ENCODE measurements at regions not wholly inside any gene's neighbourhood (a gene's known extent, or its start where the extent isn't known, plus 50 kb on each side); places are given as distances from the start of the nearest gene placed in this dataset.
A peak's percentile ranks its signal among the peaks of the same experiment; 100 is the strongest.

GRCh38 chr2:24411488-24412151 is 51.3 kb upstream of the ITSN2 start:
- Histone ChIP-seq H3K27ac (no peak overlapping the region), H3K4me1 (no peaks in the 10 kb centered on the region), H3K36me3 (ENCODE audit: low read depth, missing control alignments) (no peaks in the 10 kb centered on the region), H3K27me3 (no peaks in the 10 kb centered on the region), H3K9me3 (no peaks in the 10 kb centered on the region), H3K4me3 (no peak overlapping the region)
- 89 to 95% methylated on average over 4 of the region's 4 CpGs for WGBS, 2 donors
- no peak for DNase-seq
- TF ChIP-seq POLR2A (IDR thresholded peaks at IDR 0.05) (no peak), CTCF (IDR thresholded peaks at IDR 0.05) (no peak)
- intact Hi-C loops (cut with DNase I; ENCODE audit: low total_unique reads): loop anchor here (5.0 kb wide), 1 partner anchor 416 kb away; no protein-coding TSS in a partner anchor

GRCh38 chr2:24410976-24411375 is 50.6 kb upstream of the ITSN2 start:
- no peak overlapping the region for H3K27ac ChIP-seq
- H3K9me3 ChIP-seq: no peaks in the 10 kb centered on the region
- H3K36me3 ChIP-seq (ENCODE audit: low read depth, missing control alignments): no peaks in the 10 kb centered on the region
- TF ChIP-seq POLR2A (IDR thresholded peaks at IDR 0.05) (no peak), CTCF (IDR thresholded peaks at IDR 0.05) (no peak)
- intact Hi-C loops (cut with DNase I; ENCODE audit: low total_unique reads): loop anchor here (5.0 kb wide), 1 partner anchor 416 kb away; no protein-coding TSS in a partner anchor
- H3K4me1 ChIP-seq: no peaks in the 10 kb centered on the region
- WGBS, 2 donors: 82 to 83% methylated on average over 2 of the region's 2 CpGs
- no peak for DNase-seq
- no peaks in the 10 kb centered on the region for H3K27me3 ChIP-seq
- no peak overlapping the region for H3K4me3 ChIP-seq

GRCh38 chr2:24409700-24410556 is 49.6 kb upstream of the ITSN2 start:
- peak; percentile 58 for DNase-seq
- TF ChIP-seq POLR2A (IDR thresholded peaks at IDR 0.05) (no peak), CTCF (IDR thresholded peaks at IDR 0.05) (peak; percentile 67 to 84 (median 80))
- Histone ChIP-seq H3K4me1 (no peaks in the 10 kb centered on the region), H3K27me3 (no peaks in the 10 kb centered on the region), H3K4me3 (no peak overlapping the region), H3K9me3 (no peaks in the 10 kb centered on the region), H3K36me3 (ENCODE audit: low read depth, missing control alignments) (no peaks in the 10 kb centered on the region), H3K27ac (no peak overlapping the region)
- intact Hi-C loops (cut with DNase I; ENCODE audit: low total_unique reads): loop anchor here (5.0 kb wide), 1 partner anchor 417 kb away; no protein-coding TSS in a partner anchor
- WGBS, 2 donors: 58 to 66% methylated on average over 13 of the region's 13 CpGs

All from testis (tissue), 2 donors.